NB4 (cell line): ENCODE measurements at regions not wholly inside any gene's neighbourhood (a gene's known extent, or its start where the extent isn't known, plus 50 kb on each side); places are given as distances from the start of the nearest gene placed in this dataset.

Source experiments
- DNase-seq: peaks from one replicate; pipeline ENCODE4 v3.0.0; 2010; ENCODE audit warnings: low read depth
- H3K4me3 ChIP-seq: one replicate; pipeline ENCODE4 v1.5.1; 2011; ENCODE audit warnings: mild to moderate bottlenecking, low read depth, low read length, moderate library complexity
- CTCF ChIP-seq: IDR thresholded peaks from one replicate; pipeline ENCODE4 v1.5.1; 2012; ENCODE audit warnings: low read depth, low read length
- MAX ChIP-seq: IDR thresholded peaks from 2 replicates; pipeline ENCODE4 v1.6.1; 2011; ENCODE audit warnings: low read depth, low read length
- MYC ChIP-seq: IDR thresholded peaks from 2 replicates; pipeline ENCODE4 v1.6.1; 2011; ENCODE audit warnings: low read depth, low read length
- POLR2A ChIP-seq: IDR thresholded peaks from 2 replicates; pipeline ENCODE4 v1.6.1; 2011; ENCODE audit warnings: mild to moderate bottlenecking; ENCODE audit not compliant: insufficient read length; ENCODE audit errors: extremely low read depth

- no peak overlapping the region for H3K4me3 ChIP-seq
- TF ChIP-seq MAX, result no peak
- DNase-seq, result no peak
Measured at GRCh38 chr13:97119943-97120342, 102.2 kb upstream of the MBNL2 start.

GRCh38 chr13:97120346-97120745 lies 101.8 kb upstream of the MBNL2 start:
- no peak for DNase-seq
- no peak overlapping the region for H3K4me3 ChIP-seq
- TF ChIP-seq MYC (no peak), CTCF (no peak), MAX (no peak), POLR2A (no peak)

- TF ChIP-seq CTCF (no peak), POLR2A (no peak), MAX (no peak), MYC (no peak)
- no peak overlapping the region for H3K4me3 ChIP-seq
- DNase-seq, result no peak
Measured at GRCh38 chr13:97120976-97121375, 101.2 kb upstream of the MBNL2 start.

- TF ChIP-seq CTCF (no peak), MYC (no peak), MAX (no peak), POLR2A (no peak)
- DNase-seq, result no peak
- no peak overlapping the region for H3K4me3 ChIP-seq
Measured at GRCh38 chr13:97121894-97122293, 100.2 kb upstream of the MBNL2 start.

GRCh38 chr13:97122381-97122996 lies 99.6 kb upstream of the MBNL2 start:
- H3K4me3 ChIP-seq, result no peak overlapping the region
- no peak for DNase-seq
- TF ChIP-seq POLR2A, result no peak
- TF ChIP-seq MAX, result no peak
- no peak for TF ChIP-seq MYC
- TF ChIP-seq CTCF, result no peak

- H3K4me3 ChIP-seq, result no peak overlapping the region
- no peak for DNase-seq
- TF ChIP-seq MYC, result no peak
- TF ChIP-seq POLR2A, result no peak
- no peak for TF ChIP-seq MAX
- no peak for TF ChIP-seq CTCF
Measured at GRCh38 chr13:97124206-97124605, 97.9 kb upstream of the MBNL2 start.
